Caco-2 (cell line): ENCODE measurements at regions not wholly inside any gene's neighbourhood (a gene's known extent, or its start where the extent isn't known, plus 50 kb on each side); places are given as distances from the start of the nearest gene placed in this dataset.

ENCODE experiments used
- BruUV-seq: library from RNA; stranded (reverse); fragments of 400-500 nt; replicated peaks from 2 replicates; lab custom pipeline; 2021; lab: Mats Ljungman, UMichigan
- CTCF ChIA-PET: fragments of 300-600 bp; sonication (Branson Sonifier 250); formaldehyde crosslinking; loops from one replicate; lab custom pipeline; 2022; ENCODE audit warnings: antibody characterized with exemption; lab: Charles Lee
- POLR2A ChIA-PET: fragments of 300-600 bp; sonication (Branson Sonifier 250); formaldehyde crosslinking; loops from one replicate; lab custom pipeline; 2022; ENCODE audit warnings: antibody characterized with exemption; lab: Charles Lee
- DNase-seq, 2 experiments: peaks; one replicate each; pipeline versions ENCODE4 v3.0.0 to v3.0.0-alpha.2; 2020 to 2022
- H3K27me3 ChIP-seq: replicated peaks from 2 replicates; pipeline ENCODE4 v1.6.0; 2011; ENCODE audit warnings: low read length; ENCODE audit not compliant: control insufficient read depth, insufficient read depth
- H3K36me3 ChIP-seq: 2 replicates; pipeline ENCODE4 v1.5.1; 2011; ENCODE audit warnings: low read length; ENCODE audit not compliant: control insufficient read depth, insufficient read depth
- H3K4me1 ChIP-seq: fragments of 250-450 bp; sonication (Bioruptor Pico); 2 replicates; pipeline ENCODE4 v1.5.1; 2020; ENCODE audit warnings: mild to moderate bottlenecking
- H3K4me3 ChIP-seq: 2 replicates; pipeline ENCODE4 v1.5.1; 2011; ENCODE audit warnings: low read depth, mild to moderate bottlenecking, control low read depth, low read length
- H3K9me3 ChIP-seq: fragments of 250-450 bp; sonication (Bioruptor Pico); 2 replicates; pipeline ENCODE4 v1.5.1; 2020; ENCODE audit warnings: mild to moderate bottlenecking, moderate library complexity
- H3K27ac Mint-ChIP-seq: one replicate; pipeline ENCODE4 v1.8.0; 2022; ENCODE audit warnings: mixed read lengths; ENCODE audit not compliant: unreplicated experiment
- H3K27me3 Mint-ChIP-seq: one replicate; pipeline ENCODE4 v1.8.0; 2022; ENCODE audit warnings: mixed read lengths; ENCODE audit not compliant: insufficient read depth, unreplicated experiment
- H3K36me3 Mint-ChIP-seq: one replicate; pipeline ENCODE4 v1.8.0; 2022; ENCODE audit warnings: mild to moderate bottlenecking, mixed read lengths; ENCODE audit not compliant: insufficient read depth, unreplicated experiment
- H3K4me1 Mint-ChIP-seq: one replicate; pipeline ENCODE4 v1.8.0; 2022; ENCODE audit warnings: low read depth, mixed read lengths; ENCODE audit not compliant: unreplicated experiment
- H3K4me3 Mint-ChIP-seq: one replicate; pipeline ENCODE4 v1.8.0; 2022; ENCODE audit warnings: mild to moderate bottlenecking, moderate library complexity, mixed read lengths; ENCODE audit not compliant: unreplicated experiment
- H3K9me3 Mint-ChIP-seq: one replicate; pipeline ENCODE4 v1.8.0; 2022; ENCODE audit warnings: mixed read lengths; ENCODE audit not compliant: unreplicated experiment
- intact Hi-C: fragments of 100-400 bp; cut with micrococcal nuclease; formaldehyde crosslinking; loops from one replicate; pipeline ENCODE4 v1.10.0; 2022; ENCODE audit not compliant: unreplicated experiment
- TF ChIP-seq, protein P1 (sequence below), 2 experiments: fragments of 200-600 bp in 1 of 2; IDR thresholded peaks; 1 replicate in 1 of 2; 2 replicates in 1 of 2; pipeline versions ENCODE4 v1.5.1 to v1.8.0; 2011 to 2022; ENCODE audit warnings: antibody characterized with exemption in 1 of 2, control low read depth in 1 of 2, inconsistent platforms in 1 of 2, low read depth in 1 of 2, low read length in 1 of 2, mild to moderate bottlenecking in 1 of 2, moderate library complexity in 1 of 2; ENCODE audit not compliant: insufficient read depth in 1 of 2, severe bottlenecking in 1 of 2, unreplicated experiment in 1 of 2

- TF ChIP-seq, protein P1, sequence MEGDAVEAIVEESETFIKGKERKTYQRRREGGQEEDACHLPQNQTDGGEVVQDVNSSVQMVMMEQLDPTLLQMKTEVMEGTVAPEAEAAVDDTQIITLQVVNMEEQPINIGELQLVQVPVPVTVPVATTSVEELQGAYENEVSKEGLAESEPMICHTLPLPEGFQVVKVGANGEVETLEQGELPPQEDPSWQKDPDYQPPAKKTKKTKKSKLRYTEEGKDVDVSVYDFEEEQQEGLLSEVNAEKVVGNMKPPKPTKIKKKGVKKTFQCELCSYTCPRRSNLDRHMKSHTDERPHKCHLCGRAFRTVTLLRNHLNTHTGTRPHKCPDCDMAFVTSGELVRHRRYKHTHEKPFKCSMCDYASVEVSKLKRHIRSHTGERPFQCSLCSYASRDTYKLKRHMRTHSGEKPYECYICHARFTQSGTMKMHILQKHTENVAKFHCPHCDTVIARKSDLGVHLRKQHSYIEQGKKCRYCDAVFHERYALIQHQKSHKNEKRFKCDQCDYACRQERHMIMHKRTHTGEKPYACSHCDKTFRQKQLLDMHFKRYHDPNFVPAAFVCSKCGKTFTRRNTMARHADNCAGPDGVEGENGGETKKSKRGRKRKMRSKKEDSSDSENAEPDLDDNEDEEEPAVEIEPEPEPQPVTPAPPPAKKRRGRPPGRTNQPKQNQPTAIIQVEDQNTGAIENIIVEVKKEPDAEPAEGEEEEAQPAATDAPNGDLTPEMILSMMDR (IDR thresholded peaks at IDR 0.05; ENCODE audit: insufficient read depth in 1 of 2, low read depth in 1 of 2, low read length in 1 of 2, severe bottlenecking in 1 of 2, unreplicated experiment in 1 of 2): no peak
- no peaks in the 10 kb centered on the region for H3K27me3 ChIP-seq
- no peak overlapping the region for H3K27ac Mint-ChIP-seq
- BruUV-seq: no TSS peak
- no peaks in the 10 kb centered on the region for H3K4me1 ChIP-seq
- no peaks in the 10 kb centered on the region for H3K27me3 Mint-ChIP-seq
- no peaks in the 10 kb centered on the region for H3K9me3 Mint-ChIP-seq
- intact Hi-C loops: no loop called here
- no peaks in the 10 kb centered on the region for H3K36me3 ChIP-seq
- ChIA-PET POLR2A (no interaction called here), CTCF (no interaction called here)
- no peaks in the 10 kb centered on the region for H3K36me3 Mint-ChIP-seq
- H3K4me3 ChIP-seq: no peak overlapping the region
- no peaks in the 10 kb centered on the region for H3K9me3 ChIP-seq
- DNase-seq: no peak
- no peak overlapping the region for H3K4me3 Mint-ChIP-seq
- no peaks in the 10 kb centered on the region for H3K4me1 Mint-ChIP-seq
Observed at GRCh38 chr13:83065108-83065507, 817.2 kb downstream of the SLITRK1 start.

DNA sequence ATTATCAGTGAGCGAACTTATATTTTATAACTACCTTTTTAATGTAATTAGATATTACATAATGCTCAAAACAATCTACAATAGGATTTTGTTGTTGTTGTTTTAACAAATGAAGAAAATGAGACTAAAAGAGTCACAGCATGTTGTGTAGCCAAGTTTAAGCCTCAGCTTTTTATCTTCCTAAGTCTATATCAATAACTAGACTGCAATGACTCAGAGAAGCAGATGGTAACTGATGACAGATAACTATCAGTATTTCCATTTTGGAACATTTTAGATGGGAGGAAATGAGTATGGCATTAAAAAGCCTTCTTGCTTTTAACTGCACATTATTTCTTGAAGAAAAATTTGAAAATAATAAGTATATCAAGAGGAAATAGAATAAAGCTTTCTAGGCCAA is 825.2 kb downstream of the SLITRK1 start:
- BruUV-seq: no TSS peak
- H3K9me3 ChIP-seq: no peaks in the 10 kb centered on the region
- no peak overlapping the region for H3K27ac Mint-ChIP-seq
- CTCF ChIA-PET: no interaction called here
- no peak overlapping the region for H3K4me3 ChIP-seq
- H3K27me3 Mint-ChIP-seq: no peaks in the 10 kb centered on the region
- intact Hi-C loops: no loop called here
- H3K4me3 Mint-ChIP-seq: no peak overlapping the region
- H3K9me3 Mint-ChIP-seq: no peaks in the 10 kb centered on the region
- no peaks in the 10 kb centered on the region for H3K36me3 ChIP-seq
- no peaks in the 10 kb centered on the region for H3K4me1 Mint-ChIP-seq
- POLR2A ChIA-PET: no interaction called here
- H3K27me3 ChIP-seq: no peaks in the 10 kb centered on the region
- H3K4me1 ChIP-seq: no peaks in the 10 kb centered on the region
- no peak for DNase-seq
- TF ChIP-seq, protein P1 (IDR thresholded peaks at IDR 0.05; ENCODE audit: insufficient read depth in 1 of 2, low read depth in 1 of 2, low read length in 1 of 2, severe bottlenecking in 1 of 2, unreplicated experiment in 1 of 2): no peak
- H3K36me3 Mint-ChIP-seq: no peaks in the 10 kb centered on the region

GRCh38 chr13:83056269-83056668 is 826.0 kb downstream of the SLITRK1 start:
- DNase-seq: no peak
- no peaks in the 10 kb centered on the region for H3K4me1 Mint-ChIP-seq
- no peak overlapping the region for H3K27ac Mint-ChIP-seq
- no peaks in the 10 kb centered on the region for H3K36me3 Mint-ChIP-seq
- TF ChIP-seq, protein P1 (IDR thresholded peaks at IDR 0.05; ENCODE audit: insufficient read depth in 1 of 2, low read depth in 1 of 2, low read length in 1 of 2, severe bottlenecking in 1 of 2, unreplicated experiment in 1 of 2): no peak
- H3K27me3 Mint-ChIP-seq: no peaks in the 10 kb centered on the region
- Histone ChIP-seq H3K9me3 (no peaks in the 10 kb centered on the region), H3K36me3 (no peaks in the 10 kb centered on the region), H3K4me3 (no peak overlapping the region), H3K27me3 (no peaks in the 10 kb centered on the region), H3K4me1 (no peaks in the 10 kb centered on the region)
- no peak overlapping the region for H3K4me3 Mint-ChIP-seq
- CTCF ChIA-PET: no interaction called here
- intact Hi-C loops: no loop called here
- H3K9me3 Mint-ChIP-seq: no peaks in the 10 kb centered on the region
- BruUV-seq: no TSS peak
- POLR2A ChIA-PET: no interaction called here
